ENCODE measurements at regions not wholly inside any gene's neighbourhood (a gene's known extent, or its start where the extent isn't known, plus 50 kb on each side); places are given as distances from the start of the nearest gene placed in this dataset.
A peak's percentile ranks its signal among the peaks of the same experiment; 100 is the strongest.

GRCh38 chr14:50045837-50046236 lies 70.5 kb downstream of the VCPKMT start:
- H3K9me3 ChIP-seq, result no peaks in the 10 kb centered on the region
- H3K4me3 ChIP-seq, result no peak overlapping the region
- H3K27me3 ChIP-seq, result no peaks in the 10 kb centered on the region
- intact Hi-C loops (cut with DNase I), result no loop called here
- TF ChIP-seq, protein P1, sequence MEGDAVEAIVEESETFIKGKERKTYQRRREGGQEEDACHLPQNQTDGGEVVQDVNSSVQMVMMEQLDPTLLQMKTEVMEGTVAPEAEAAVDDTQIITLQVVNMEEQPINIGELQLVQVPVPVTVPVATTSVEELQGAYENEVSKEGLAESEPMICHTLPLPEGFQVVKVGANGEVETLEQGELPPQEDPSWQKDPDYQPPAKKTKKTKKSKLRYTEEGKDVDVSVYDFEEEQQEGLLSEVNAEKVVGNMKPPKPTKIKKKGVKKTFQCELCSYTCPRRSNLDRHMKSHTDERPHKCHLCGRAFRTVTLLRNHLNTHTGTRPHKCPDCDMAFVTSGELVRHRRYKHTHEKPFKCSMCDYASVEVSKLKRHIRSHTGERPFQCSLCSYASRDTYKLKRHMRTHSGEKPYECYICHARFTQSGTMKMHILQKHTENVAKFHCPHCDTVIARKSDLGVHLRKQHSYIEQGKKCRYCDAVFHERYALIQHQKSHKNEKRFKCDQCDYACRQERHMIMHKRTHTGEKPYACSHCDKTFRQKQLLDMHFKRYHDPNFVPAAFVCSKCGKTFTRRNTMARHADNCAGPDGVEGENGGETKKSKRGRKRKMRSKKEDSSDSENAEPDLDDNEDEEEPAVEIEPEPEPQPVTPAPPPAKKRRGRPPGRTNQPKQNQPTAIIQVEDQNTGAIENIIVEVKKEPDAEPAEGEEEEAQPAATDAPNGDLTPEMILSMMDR (IDR thresholded peaks at IDR 0.05), result no peak
- no peak for TF ChIP-seq POLR2A (IDR thresholded peaks at IDR 0.05)
- H3K36me3 ChIP-seq, result no peaks in the 10 kb centered on the region
- peak overlapping the region in 3 of 4 donors; percentile 71 to 85 (median 73) for H3K27ac ChIP-seq
- peaks cover 20 to 65% (median 23%) of the 10 kb centered on the region in 3 donors for H3K4me1 ChIP-seq
- 93 to 100% methylated on average over 2 of the region's 2 CpGs for WGBS, 2 donors
- no peak for DNase-seq

DNA sequence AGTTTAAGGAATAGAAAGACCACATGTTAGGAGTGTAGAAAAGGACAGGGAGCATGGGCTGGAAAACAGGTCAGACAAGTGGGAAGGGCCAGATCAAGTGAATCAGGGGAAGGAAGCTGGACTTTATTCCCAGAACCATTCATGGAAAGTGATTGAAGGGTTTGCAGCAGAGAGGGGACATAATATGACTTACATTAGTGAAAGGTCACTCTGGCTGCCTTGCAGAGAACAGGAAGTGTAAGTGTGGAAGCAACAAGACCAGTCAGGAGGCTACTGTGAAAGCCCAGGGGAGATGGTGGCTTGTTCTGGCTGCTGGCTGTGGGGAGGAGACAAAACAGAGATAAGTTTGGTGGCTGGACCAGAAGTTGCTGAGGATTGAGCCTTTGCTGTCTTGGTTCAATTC lies 69.1 kb downstream of the VCPKMT start:
- Histone ChIP-seq H3K9me3 (no peaks in the 10 kb centered on the region), H3K27ac (peak overlapping the region; percentile 51 to 74 (median 72)), H3K36me3 (no peaks in the 10 kb centered on the region), H3K4me3 (no peak overlapping the region), H3K27me3 (no peaks in the 10 kb centered on the region), H3K4me1 (peaks cover 15 to 50% (median 16%) of the 10 kb centered on the region in 3 donors)
- intact Hi-C loops (cut with DNase I), result no loop called here
- TF ChIP-seq, protein P1 (IDR thresholded peaks at IDR 0.05), result no peak
- no peak for TF ChIP-seq POLR2A (IDR thresholded peaks at IDR 0.05)
- DNase-seq, result no peak

- H3K27ac ChIP-seq, result no peak overlapping the region
- intact Hi-C loops (cut with DNase I), result no loop called here
- H3K27me3 ChIP-seq, result no peaks in the 10 kb centered on the region
- no peak for DNase-seq
- peaks cover 15 to 40% (median 16%) of the 10 kb centered on the region in 3 donors for H3K4me1 ChIP-seq
- no peak overlapping the region for H3K4me3 ChIP-seq
- H3K9me3 ChIP-seq, result no peaks in the 10 kb centered on the region
- 98 to 99% methylated on average over 4 of the region's 4 CpGs for WGBS, 2 donors
- no peaks in the 10 kb centered on the region for H3K36me3 ChIP-seq
- TF ChIP-seq POLR2A (IDR thresholded peaks at IDR 0.05), result no peak
- TF ChIP-seq, protein P1 (IDR thresholded peaks at IDR 0.05), result no peak
Measured at GRCh38 chr14:50049093-50049492, 67.3 kb downstream of the VCPKMT start.

DNA sequence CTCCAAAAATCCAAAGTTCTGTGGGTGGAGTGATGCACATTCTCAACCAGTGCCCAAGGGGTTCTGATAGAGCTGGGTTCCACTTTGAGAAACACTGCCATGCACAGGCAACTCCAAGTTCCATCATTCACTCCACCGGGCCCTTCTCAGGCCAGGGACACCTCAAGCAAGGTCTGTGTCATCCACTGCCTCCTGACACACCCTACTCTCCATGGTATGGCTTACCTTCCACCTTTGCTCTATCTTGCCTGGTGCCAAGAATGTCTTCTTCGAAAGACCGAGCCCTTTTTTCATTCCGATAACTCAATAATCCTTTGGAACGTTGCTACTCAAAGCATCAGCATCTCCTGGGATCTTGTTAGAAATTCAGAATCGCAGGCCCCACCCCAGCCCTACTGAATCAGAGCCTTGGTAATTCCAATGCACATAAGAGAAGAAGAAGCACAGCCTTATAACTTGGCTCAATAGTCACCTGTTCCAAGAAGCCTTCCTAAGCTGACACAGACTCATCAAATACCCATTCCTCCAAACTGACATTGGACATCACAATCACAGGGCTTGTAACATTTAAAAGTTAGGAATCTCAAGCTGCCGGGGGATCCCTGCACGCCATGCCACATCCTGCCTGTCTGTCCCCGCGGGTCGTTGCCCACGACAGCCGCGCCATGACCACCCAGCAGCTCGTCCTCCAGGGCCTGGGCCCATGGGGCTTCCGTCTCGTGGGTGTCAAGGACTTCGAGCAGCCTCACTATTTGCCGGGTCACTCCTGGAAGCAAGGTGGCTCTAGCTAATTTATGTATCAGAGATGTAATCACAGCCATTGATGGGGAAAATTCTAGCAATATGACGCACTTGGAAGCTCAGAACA lies 66.4 kb downstream of the VCPKMT start:
- 95% methylated on average over 19 to 20 of the region's 20 CpGs for WGBS, 2 donors
- TF ChIP-seq, protein P1 (IDR thresholded peaks at IDR 0.05), result no peak
- no peak for TF ChIP-seq POLR2A (IDR thresholded peaks at IDR 0.05)
- H3K27me3 ChIP-seq, result no peaks in the 10 kb centered on the region
- H3K4me3 ChIP-seq, result no peak overlapping the region
- H3K36me3 ChIP-seq, result no peaks in the 10 kb centered on the region
- H3K4me1 ChIP-seq, result peaks cover 11 to 31% (median 15%) of the 10 kb centered on the region in 3 donors
- no peaks in the 10 kb centered on the region for H3K9me3 ChIP-seq
- intact Hi-C loops (cut with DNase I), result no loop called here
- no peak for DNase-seq
- H3K27ac ChIP-seq, result no peak overlapping the region

DNA sequence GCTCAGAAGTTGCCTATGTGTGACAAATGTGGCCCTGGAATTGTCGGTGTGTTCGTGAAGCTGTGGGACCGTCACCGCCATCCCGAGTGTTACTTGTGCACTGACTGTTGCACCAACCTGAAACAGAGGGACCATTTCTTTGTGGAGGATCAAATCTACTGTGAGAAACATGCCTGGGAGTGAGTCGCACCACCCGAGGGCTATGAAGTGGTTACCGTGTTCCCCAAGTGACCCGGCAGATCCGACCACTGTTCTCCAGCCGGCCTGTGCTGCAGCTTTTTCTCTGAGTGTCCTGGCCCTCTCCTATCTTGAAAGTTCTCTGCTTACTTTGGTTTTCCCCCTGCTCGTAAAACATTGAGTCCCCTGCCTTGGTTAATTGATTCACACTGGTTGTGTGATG lies 65.3 kb downstream of the VCPKMT start:
- H3K4me1 ChIP-seq, result peaks cover 11 to 20% (median 12%) of the 10 kb centered on the region in 3 donors
- intact Hi-C loops (cut with DNase I), result no loop called here
- H3K36me3 ChIP-seq, result no peaks in the 10 kb centered on the region
- no peak overlapping the region for H3K4me3 ChIP-seq
- H3K9me3 ChIP-seq, result no peaks in the 10 kb centered on the region
- DNase-seq, result no peak
- H3K27me3 ChIP-seq, result no peaks in the 10 kb centered on the region
- no peak overlapping the region for H3K27ac ChIP-seq
- no peak for TF ChIP-seq POLR2A (IDR thresholded peaks at IDR 0.05)
- TF ChIP-seq, protein P1 (IDR thresholded peaks at IDR 0.05), result no peak
- 79 to 85% methylated on average over 12 of the region's 12 CpGs for WGBS, 2 donors

Measured in esophagus squamous epithelium (tissue), 5 donors.